Activated B cell treated with CpG ODN at 0.5 μM for 24 hours (primary cell): ENCODE measurements at regions not wholly inside any gene's neighbourhood (a gene's known extent, or its start where the extent isn't known, plus 50 kb on each side); places are given as distances from the start of the nearest gene placed in this dataset.

ENCODE experiments used
- ATAC-seq: fragments of 200-7000 bp; cut with Tn5 transposase; one replicate; pipeline ENCODE4 v1.10.0; 2021; ENCODE audit warnings: low read depth, mild to moderate bottlenecking, moderate library complexity
- CTCF ChIA-PET: fragments of 350-600 bp; sonication (Branson Sonifier 250); formaldehyde crosslinking; loops from one replicate; lab custom pipeline; 2021; ENCODE audit warnings: antibody characterized with exemption; lab: Charles Lee
- POLR2A ChIA-PET: fragments of 350-600 bp; sonication (Branson Sonifier 250); formaldehyde crosslinking; loops from one replicate; lab custom pipeline; 2021; ENCODE audit warnings: antibody characterized with exemption; lab: Charles Lee
- DNase-seq: peaks from one replicate; pipeline ENCODE4 v3.0.0; 2022
- H3K27ac Mint-ChIP-seq: one replicate; pipeline ENCODE4 v1.8.0; 2020; ENCODE audit warnings: mixed read lengths
- H3K27me3 Mint-ChIP-seq: one replicate; pipeline ENCODE4 v1.8.0; 2021; ENCODE audit warnings: mixed read lengths
- H3K36me3 Mint-ChIP-seq: one replicate; pipeline ENCODE4 v1.8.0; 2021; ENCODE audit warnings: low read depth, mixed read lengths
- H3K4me1 Mint-ChIP-seq: one replicate; pipeline ENCODE4 v1.8.0; 2021; ENCODE audit warnings: mixed read lengths
- H3K4me3 Mint-ChIP-seq: one replicate; pipeline ENCODE4 v1.8.0; 2020; ENCODE audit warnings: mild to moderate bottlenecking, mixed read lengths
- H3K9me3 Mint-ChIP-seq: one replicate; pipeline ENCODE4 v1.8.0; 2020; ENCODE audit warnings: mixed read lengths
- CTCF ChIP-seq: fragments of 200-600 bp; IDR thresholded peaks from one replicate; pipeline ENCODE4 v1.8.0; 2022; ENCODE audit warnings: antibody characterized with exemption, mild to moderate bottlenecking
- intact Hi-C: fragments of 100-400 bp; cut with micrococcal nuclease; formaldehyde crosslinking; loops from one replicate; pipeline ENCODE4 v1.15.1; 2024

- TF ChIP-seq CTCF: no peak
Measured at GRCh38 chr2:198359308-198359707, 554.9 kb downstream of the PLCL1 start.

GRCh38 chr2:198356157-198356556, 551.8 kb downstream of the PLCL1 start:
- intact Hi-C loops: no loop called here
- Mint-ChIP-seq H3K27me3 (peaks cover 3% of the 10 kb centered on the region), H3K27ac (no peak overlapping the region), H3K36me3 (no peaks in the 10 kb centered on the region), H3K9me3 (no peaks in the 10 kb centered on the region), H3K4me3 (no peak overlapping the region), H3K4me1 (no peaks in the 10 kb centered on the region)
- ChIA-PET POLR2A (no interaction called here), CTCF (interaction anchor here (0.6 kb wide), 1 partner anchor 57 kb away, joined by 3 read pairs; no protein-coding TSS in a partner anchor)
- DNase-seq (no peak), ATAC-seq (no peak)
- no peak for TF ChIP-seq CTCF

More at GRCh38 chr2:198359308-198359707, 554.9 kb downstream of the PLCL1 start:
- ATAC-seq: no peak
- ChIA-PET CTCF (no interaction called here), POLR2A (no interaction called here)
- intact Hi-C loops: no loop called here
- Mint-ChIP-seq H3K4me1 (no peaks in the 10 kb centered on the region), H3K9me3 (no peaks in the 10 kb centered on the region), H3K27ac (no peak overlapping the region), H3K4me3 (no peak overlapping the region), H3K36me3 (no peaks in the 10 kb centered on the region), H3K27me3 (no peaks in the 10 kb centered on the region)
- DNase-seq: no peak

GRCh38 chr2:198351647-198352046, 547.3 kb downstream of the PLCL1 start:
- H3K4me3 Mint-ChIP-seq: no peak overlapping the region

GRCh38 chr2:198347946-198348345, 543.6 kb downstream of the PLCL1 start:
- Mint-ChIP-seq H3K27ac (no peak overlapping the region), H3K27me3 (peaks cover 5% of the 10 kb centered on the region), H3K4me3 (no peak overlapping the region), H3K9me3 (no peaks in the 10 kb centered on the region), H3K36me3 (no peaks in the 10 kb centered on the region), H3K4me1 (no peaks in the 10 kb centered on the region)
- ChIA-PET POLR2A (no interaction called here), CTCF (no interaction called here)
- intact Hi-C loops: no loop called here
- no peak for ATAC-seq
- no peak for DNase-seq
- TF ChIP-seq CTCF: no peak

More at GRCh38 chr2:198351647-198352046, 547.3 kb downstream of the PLCL1 start:
- Mint-ChIP-seq H3K27ac (no peak overlapping the region), H3K27me3 (peaks cover 3% of the 10 kb centered on the region), H3K36me3 (no peaks in the 10 kb centered on the region), H3K9me3 (no peaks in the 10 kb centered on the region), H3K4me1 (no peaks in the 10 kb centered on the region)
- POLR2A ChIA-PET: no interaction called here
- CTCF ChIA-PET: no interaction called here
- DNase-seq: no peak
- no peak for TF ChIP-seq CTCF
- intact Hi-C loops: no loop called here
- no peak for ATAC-seq

GRCh38 chr2:198347349-198347748, 543.0 kb downstream of the PLCL1 start:
- intact Hi-C loops: no loop called here
- ATAC-seq (no peak), DNase-seq (no peak)
- POLR2A ChIA-PET: no interaction called here
- H3K27ac Mint-ChIP-seq: no peak overlapping the region
- CTCF ChIA-PET: no interaction called here
- no peaks in the 10 kb centered on the region for H3K36me3 Mint-ChIP-seq
- H3K4me1 Mint-ChIP-seq: no peaks in the 10 kb centered on the region
- H3K27me3 Mint-ChIP-seq: peaks cover 5% of the 10 kb centered on the region
- H3K4me3 Mint-ChIP-seq: no peak overlapping the region
- no peak for TF ChIP-seq CTCF
- H3K9me3 Mint-ChIP-seq: no peaks in the 10 kb centered on the region
